Heart left ventricle (tissue), 16 donors: ENCODE measurements at regions not wholly inside any gene's neighbourhood (a gene's known extent, or its start where the extent isn't known, plus 50 kb on each side); places are given as distances from the start of the nearest gene placed in this dataset.
A peak's percentile ranks its signal among the peaks of the same experiment; 100 is the strongest.
"Not testable (repeated sequence)": the region's sequence is repeated elsewhere in the genome, so short reads cannot be mapped to it uniquely, and the experiment has no call there.

Experiments used
- ATAC-seq, 4 donors: fragments of 200-7000 bp; cut with Tn5 transposase; one replicate each; pipeline ENCODE4 v1.9.1; 2020 to 2022; ENCODE audit warnings: moderate library complexity in 4 of 4, mild to moderate bottlenecking in 3 of 4, moderate number of reproducible peaks in 1 of 4
- DNase-seq, 5 donors: peaks; one replicate each; pipeline ENCODE4 v3.0.0-alpha.2; 2020
- H3K27ac ChIP-seq, 12 donors: fragments of 200-600 bp; sonication (generic) in 4 of 12; one replicate each; pipeline versions ENCODE4 v1.5.0 to v1.8.0; 2016 to 2022; ENCODE audit warnings: mild to moderate bottlenecking in 2 of 12
- H3K27me3 ChIP-seq, 9 donors: fragments of 200-600 bp; sonication (generic) in 2 of 9; one replicate each; pipeline versions ENCODE4 v1.5.1 to v1.8.0; 2016 to 2022; ENCODE audit warnings: mild to moderate bottlenecking in 3 of 9
- H3K36me3 ChIP-seq, 9 donors: fragments of 200-600 bp; sonication (generic) in 2 of 9; one replicate each; pipeline versions ENCODE4 v1.5.0 to v1.8.0; 2018 to 2022; ENCODE audit warnings: mild to moderate bottlenecking in 2 of 9
- H3K4me1 ChIP-seq, 12 donors: fragments of 200-600 bp; sonication (generic) in 4 of 12; one replicate each; pipeline versions ENCODE4 v1.5.0 to v1.8.0; 2016 to 2022; ENCODE audit warnings: mild to moderate bottlenecking in 3 of 12
- H3K4me3 ChIP-seq, 12 donors: fragments of 200-600 bp; sonication (generic) in 4 of 12; one replicate each; pipeline versions ENCODE4 v1.5.0 to v1.8.0; 2017 to 2022; ENCODE audit warnings: mild to moderate bottlenecking in 9 of 12, moderate library complexity in 4 of 12
- H3K9me3 ChIP-seq, 12 donors: fragments of 200-600 bp; sonication (generic) in 4 of 12; one replicate each; pipeline versions ENCODE4 v1.5.0 to v1.8.0; 2016 to 2022; ENCODE audit warnings: mild to moderate bottlenecking in 1 of 12
- CTCF ChIP-seq, 12 donors: fragments of 200-600 bp; sonication (generic) in 4 of 12; IDR thresholded peaks; one replicate each; pipeline versions ENCODE4 v1.5.0 to v1.8.0; 2018 to 2022; ENCODE audit warnings: antibody characterized with exemption in 12 of 12, mild to moderate bottlenecking in 5 of 12
- POLR2A ChIP-seq, 2 donors: fragments of 450-650 bp; IDR thresholded peaks; one replicate each; pipeline ENCODE4 v1.6.1; 2017; ENCODE audit warnings: antibody characterized with exemption in 2 of 2, mild to moderate bottlenecking in 2 of 2, moderate library complexity in 2 of 2
- WGBS, 4 donors: extraction: QIAGEN DNeasy Blood & Tissue Kit in 2 of 4; methylation state at CpG; one replicate each; pipeline versions ENCODE4 v1.1.5 to v1.1.7; 2013 to 2018; 5-methylcytosine and 5-hydroxymethylcytosine counted together
- intact Hi-C, 10 donors: fragments of 100-400 bp; cut with DNase I; formaldehyde crosslinking; loops; one replicate each; pipeline versions ENCODE4 v1.11.1 to v1.14.2; 2022
- donor health status: ischemic (EF 13 %, LVEDD 7.1; RV severe dilation, severe dysfunction).
- donor health status: healthy with polysubstance abuse.
- donor health status: DM: no; HTN: yes; CAD: no.
- donor health status: DM: no; HTN: no; CAD: no.
- donor health status: ischemic (EF 25% LVEDD 6.9; RV normal size, moderate dysfunction).
- donor health status: ischemic (EF 25% LVEDD 5.7; RV mildly dilated, moderate dysfunction).
- donor health status: healthy.
- donor health status: DM: yes; HTN: yes; CAD: no.
- donor health status: ischemic (EF 35%, LVEDD 5.7; RV mildly dilated, moderate dysfunction).
- donor health status: nonischemic (EF 11% LVEDD 7.7; RV severe dilation, severe dysfunction).
- donor health status: DM: yes; HTN: yes; CAD: no.
- donor health status: PGD.
- donor health status: ischemic (EF 29% LVEDD 5.4; RV normal size, mild dysfunction).
- donor health status: nonischemic (EF 23%, LVEDD 6.1; RV moderate dilation, normal function).

- intact Hi-C loops, result loop anchor here in 5 of 10 donors (5.0 kb wide), 1 partner anchor 57 kb away; no protein-coding TSS in a partner anchor
- ATAC-seq (peak in 3 of 4 donors; percentile 43 to 75 (median 60)), DNase-seq (no peak)
- peak overlapping the region in 1 of 12 donors; percentile 29 for H3K27ac ChIP-seq
- WGBS, 4 donors, result 21 to 32% (median 29%) methylated on average over 25 of the region's 25 CpGs
- TF ChIP-seq CTCF (IDR thresholded peaks at IDR 0.05) (no peak), POLR2A (IDR thresholded peaks at IDR 0.05) (no peak)
- no peaks in the 10 kb centered on the region for H3K36me3 ChIP-seq
- peak overlapping the region in 8 of 12 donors; percentile 2 to 27 (median 11) for H3K4me3 ChIP-seq
- H3K4me1 ChIP-seq, result peaks cover 3 to 29% (median 12%) of the 10 kb centered on the region in 12 donors
- H3K27me3 ChIP-seq, result peaks cover 21 to 50% (median 46%) of the 10 kb centered on the region in 9 donors
- H3K9me3 ChIP-seq, result no peaks in the 10 kb centered on the region
Observed at GRCh38 chr22:25419247-25420113, 145.0 kb upstream of the GRK3 start.

GRCh38 chr22:25420114-25420441, 144.4 kb upstream of the GRK3 start:
- H3K36me3 ChIP-seq, DNase-seq, H3K27ac ChIP-seq, H3K9me3 ChIP-seq, ATAC-seq: not testable (repeated sequence)
- H3K27me3 ChIP-seq, result peaks cover 21 to 56% (median 48%) of the 10 kb centered on the region in 9 donors
- H3K4me1 ChIP-seq, result peaks cover 3 to 29% (median 12%) of the 10 kb centered on the region in 12 donors
- 58 to 66% (median 63%) methylated on average over 6 of the region's 6 CpGs for WGBS, 4 donors
- H3K4me3 ChIP-seq, result peak overlapping the region in 1 of 12 donors; percentile 27
- intact Hi-C loops, result loop anchor here in 5 of 10 donors (5.0 kb wide), 1 partner anchor 58 kb away; no protein-coding TSS in a partner anchor

- ATAC-seq, result no peak
- H3K27me3 ChIP-seq, result peaks cover 21 to 60% (median 48%) of the 10 kb centered on the region in 9 donors
- intact Hi-C loops, result loop anchor here in 5 of 10 donors (5.0 kb wide), 1 partner anchor 58 kb away; no protein-coding TSS in a partner anchor
Observed at GRCh38 chr22:25420471-25420924, 144.0 kb upstream of the GRK3 start.

More at GRCh38 chr22:25420471-25420924, 144.0 kb upstream of the GRK3 start:
- H3K4me1 ChIP-seq, result peaks cover 3 to 29% (median 12%) of the 10 kb centered on the region in 12 donors
- H3K9me3 ChIP-seq, result no peaks in the 10 kb centered on the region
- TF ChIP-seq CTCF (IDR thresholded peaks at IDR 0.05) (no peak), POLR2A (IDR thresholded peaks at IDR 0.05) (no peak)
- no peak overlapping the region for H3K27ac ChIP-seq
- peak overlapping the region in 11 of 12 donors; percentile 24 to 56 (median 43) for H3K4me3 ChIP-seq
- DNase-seq, result no peak
- 17 to 26% (median 19%) methylated on average over 12 to 21 of the region's 21 CpGs for WGBS, 4 donors
- no peaks in the 10 kb centered on the region for H3K36me3 ChIP-seq
